ENCODE measurements at regions not wholly inside any gene's neighbourhood (a gene's known extent, or its start where the extent isn't known, plus 50 kb on each side); places are given as distances from the start of the nearest gene placed in this dataset.
"Not testable (repeated sequence)": the region's sequence is repeated elsewhere in the genome, so short reads cannot be mapped to it uniquely, and the experiment has no call there.

- not testable (repeated sequence) for TF ChIP-seq EZH2phosphoT487 (IDR thresholded peaks at IDR 0.05; ENCODE audit: insufficient read depth, low read depth); EZH2 (IDR thresholded peaks at IDR 0.05; ENCODE audit: insufficient read depth, poor library complexity, severe bottlenecking)
Observed at GRCh38 chr16:46396131-46396882, 224.9 kb downstream of the SHCBP1 start.
